HG02852 (cell line): ENCODE measurements at regions not wholly inside any gene's neighbourhood (a gene's known extent, or its start where the extent isn't known, plus 50 kb on each side); places are given as distances from the start of the nearest gene placed in this dataset.
"Not testable (repeated sequence)": the region's sequence is repeated elsewhere in the genome, so short reads cannot be mapped to it uniquely, and the experiment has no call there.

Experiments
- ATAC-seq: cut with Tn5 transposase; IDR thresholded peaks from one replicate; pipeline ENCODE4 v1.9.1; 2021; ENCODE audit warnings: mild to moderate bottlenecking, moderate library complexity; ENCODE audit not compliant: unreplicated experiment

GRCh38 chr2:83470928-83471327, 988.2 kb downstream of the SUCLG1 start:
- ATAC-seq: no peak

GRCh38 chr2:83464444-83464843, 994.6 kb downstream of the SUCLG1 start:
- ATAC-seq: no peak

GRCh38 chr2:83462881-83463280, 996.2 kb downstream of the SUCLG1 start:
- ATAC-seq: no peak

GRCh38 chr2:83461135-83461534, 997.9 kb downstream of the SUCLG1 start:
- no peak for ATAC-seq

- ATAC-seq: no peak
Observed at GRCh38 chr2:83459456-83459855, 999.6 kb downstream of the SUCLG1 start.

- no peak for ATAC-seq
Observed at GRCh38 chr2:83435989-83436388, 1023.1 kb downstream of the SUCLG1 start.

- ATAC-seq: no peak
Observed at GRCh38 chr2:83420993-83421392, 1038.1 kb downstream of the SUCLG1 start.

GRCh38 chr2:83394134-83394904, 1064.8 kb downstream of the SUCLG1 start:
- ATAC-seq: no peak

- ATAC-seq: no peak
Observed at GRCh38 chr2:83388804-83389203, 1070.3 kb downstream of the SUCLG1 start.

GRCh38 chr2:83386549-83386948, 1072.5 kb downstream of the SUCLG1 start:
- no peak for ATAC-seq

GRCh38 chr2:83378921-83379320, 1080.2 kb downstream of the SUCLG1 start:
- no peak for ATAC-seq

GRCh38 chr2:83376731-83377130, 1082.3 kb downstream of the SUCLG1 start:
- ATAC-seq: no peak

- ATAC-seq: no peak
Observed at GRCh38 chr2:83370419-83370762, 1088.7 kb downstream of the SUCLG1 start.

- no peak for ATAC-seq
Observed at GRCh38 chr2:83369601-83370418, 1089.3 kb downstream of the SUCLG1 start.

- no peak for ATAC-seq
Observed at GRCh38 chr2:83368916-83369315, 1090.2 kb downstream of the SUCLG1 start.

- no peak for ATAC-seq
Observed at GRCh38 chr2:83368461-83368860, 1090.6 kb downstream of the SUCLG1 start.

GRCh38 chr2:83365476-83365875, 1093.6 kb downstream of the SUCLG1 start:
- no peak for ATAC-seq

GRCh38 chr2:83364264-83364663, 1094.8 kb downstream of the SUCLG1 start:
- ATAC-seq: no peak

- ATAC-seq: not testable (repeated sequence)
Observed at GRCh38 chr2:83363138-83363537, 1095.9 kb downstream of the SUCLG1 start.

- no peak for ATAC-seq
Observed at GRCh38 chr2:83359336-83359735, 1099.7 kb downstream of the SUCLG1 start.

GRCh38 chr2:83342860-83343329, 1116.2 kb downstream of the SUCLG1 start:
- no peak for ATAC-seq

- ATAC-seq: no peak
Observed at GRCh38 chr2:83340424-83340823, 1118.7 kb downstream of the SUCLG1 start.
